HUES48 (cell line): ENCODE measurements at regions not wholly inside any gene's neighbourhood (a gene's known extent, or its start where the extent isn't known, plus 50 kb on each side); places are given as distances from the start of the nearest gene placed in this dataset.

Experiments
- H3K27ac ChIP-seq: one replicate; pipeline ENCODE4 v1.7.0; 2013; ENCODE audit warnings: low read depth, low read length, inconsistent platforms
- H3K27me3 ChIP-seq: 2 replicates; pipeline ENCODE4 v1.6.1; 2013; ENCODE audit warnings: mild to moderate bottlenecking, low read length; ENCODE audit not compliant: control insufficient read depth, insufficient read depth
- H3K36me3 ChIP-seq: 2 replicates; pipeline ENCODE4 v1.6.1; 2013; ENCODE audit warnings: low read length; ENCODE audit not compliant: control insufficient read depth, insufficient read depth
- H3K4me1 ChIP-seq: 2 replicates; pipeline ENCODE4 v1.6.1; 2013; ENCODE audit warnings: mild to moderate bottlenecking, low read length; ENCODE audit not compliant: control insufficient read depth, insufficient read depth
- H3K4me3 ChIP-seq: 2 replicates; pipeline ENCODE4 v1.5.1; 2013; ENCODE audit warnings: mild to moderate bottlenecking, low read depth, low read length
- H3K9ac ChIP-seq: 2 replicates; pipeline ENCODE4 v1.6.1; 2013; ENCODE audit warnings: mild to moderate bottlenecking, low read depth, low read length, moderate library complexity
- H3K9me3 ChIP-seq: 2 replicates; pipeline ENCODE4 v1.6.1; 2013; ENCODE audit warnings: low read length; ENCODE audit not compliant: control insufficient read depth, insufficient read depth

DNA sequence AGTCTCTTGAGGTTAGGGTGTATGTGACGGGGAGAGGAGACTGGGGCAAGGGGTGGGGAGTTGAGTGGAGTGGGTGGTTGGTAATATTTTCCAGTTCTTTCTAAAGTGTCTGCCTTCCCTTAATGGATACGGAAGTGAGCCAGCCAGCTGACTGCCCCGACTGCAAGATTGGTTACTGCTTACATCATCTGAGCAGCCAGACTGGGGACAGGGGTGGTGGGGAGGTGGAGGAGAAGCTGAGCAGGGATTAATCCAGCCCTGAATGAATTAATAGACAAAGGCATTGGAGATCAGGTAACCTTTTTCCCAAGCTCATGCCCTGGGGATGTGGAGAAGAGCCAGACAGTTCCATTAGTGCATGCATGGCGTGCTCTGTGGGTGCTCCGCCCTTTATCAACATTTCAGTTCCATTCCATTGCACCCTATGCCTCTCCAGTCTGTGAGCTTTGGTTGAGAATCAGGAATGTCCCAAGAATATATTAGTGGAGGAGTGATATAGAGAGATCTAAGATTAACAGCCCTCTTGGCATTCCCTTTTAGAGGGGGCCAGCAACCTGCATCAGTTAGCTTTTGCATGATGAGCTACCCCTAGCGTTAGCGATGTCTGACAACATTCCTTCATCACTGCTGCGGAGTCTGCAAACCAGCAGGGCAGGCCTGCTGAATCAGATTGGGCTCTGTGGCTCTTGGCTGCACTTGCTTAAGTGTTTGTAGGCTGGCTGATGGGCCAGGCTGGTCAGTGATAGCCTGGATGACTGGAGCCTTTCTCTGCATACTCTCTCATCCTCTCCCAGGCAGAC is 67.4 kb downstream of the TNP1 start:
- Histone ChIP-seq H3K9ac (no peak overlapping the region), H3K4me3 (no peak overlapping the region), H3K4me1 (peaks cover 8% of the 10 kb centered on the region), H3K36me3 (no peaks in the 10 kb centered on the region), H3K9me3 (no peaks in the 10 kb centered on the region), H3K27ac (no peak overlapping the region), H3K27me3 (no peaks in the 10 kb centered on the region)

- no peaks in the 10 kb centered on the region for H3K36me3 ChIP-seq
- no peak overlapping the region for H3K4me3 ChIP-seq
- no peak overlapping the region for H3K9ac ChIP-seq
- no peak overlapping the region for H3K27ac ChIP-seq
- H3K4me1 ChIP-seq = peaks cover 8% of the 10 kb centered on the region
- H3K9me3 ChIP-seq = no peaks in the 10 kb centered on the region
- H3K27me3 ChIP-seq = no peaks in the 10 kb centered on the region
Observed at GRCh38 chr2:216791303-216791702, 68.6 kb downstream of the TNP1 start.

GRCh38 chr2:216789081-216789480 is 70.8 kb downstream of the TNP1 start:
- Histone ChIP-seq H3K4me3 (no peak overlapping the region), H3K9me3 (no peaks in the 10 kb centered on the region), H3K27me3 (no peaks in the 10 kb centered on the region), H3K36me3 (no peaks in the 10 kb centered on the region), H3K4me1 (peaks cover 8% of the 10 kb centered on the region), H3K27ac (no peak overlapping the region), H3K9ac (no peak overlapping the region)

DNA sequence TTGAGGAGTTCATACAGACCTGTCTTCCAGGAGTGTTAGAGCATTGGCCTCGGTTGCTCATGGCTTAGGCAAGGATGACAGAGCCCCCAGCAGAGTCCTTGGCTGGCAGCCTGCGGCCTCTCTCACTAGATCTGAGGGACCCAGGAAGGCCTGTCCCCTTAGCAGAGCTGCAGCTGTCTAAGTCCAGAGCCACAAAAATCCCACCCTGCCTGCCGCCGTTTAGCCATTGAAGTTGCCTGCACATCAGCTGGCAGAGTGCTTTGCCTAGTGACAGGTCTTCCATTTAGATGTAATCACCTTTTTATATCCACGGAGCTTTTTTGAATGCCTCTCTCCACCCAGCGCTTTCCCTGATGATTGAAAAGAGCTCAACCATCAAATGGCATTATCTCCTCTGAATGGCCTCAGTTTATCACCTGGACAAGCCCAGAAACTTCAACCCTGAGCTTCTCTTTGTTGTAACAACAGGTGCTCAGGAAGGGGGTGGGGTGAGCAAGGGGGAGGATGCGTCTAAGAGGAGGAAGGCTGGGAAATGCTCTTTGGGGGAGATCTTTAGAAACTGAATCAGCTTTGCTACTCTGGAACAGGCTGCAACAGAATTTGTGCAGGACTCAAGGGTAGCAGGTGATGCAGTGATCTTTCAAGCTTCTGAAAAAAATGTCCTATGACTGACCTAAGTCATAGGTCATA is 71.9 kb downstream of the TNP1 start:
- Histone ChIP-seq H3K27me3 (no peaks in the 10 kb centered on the region), H3K36me3 (no peaks in the 10 kb centered on the region), H3K4me3 (no peak overlapping the region), H3K4me1 (peaks cover 8% of the 10 kb centered on the region), H3K9ac (no peak overlapping the region), H3K27ac (no peak overlapping the region), H3K9me3 (no peaks in the 10 kb centered on the region)

DNA sequence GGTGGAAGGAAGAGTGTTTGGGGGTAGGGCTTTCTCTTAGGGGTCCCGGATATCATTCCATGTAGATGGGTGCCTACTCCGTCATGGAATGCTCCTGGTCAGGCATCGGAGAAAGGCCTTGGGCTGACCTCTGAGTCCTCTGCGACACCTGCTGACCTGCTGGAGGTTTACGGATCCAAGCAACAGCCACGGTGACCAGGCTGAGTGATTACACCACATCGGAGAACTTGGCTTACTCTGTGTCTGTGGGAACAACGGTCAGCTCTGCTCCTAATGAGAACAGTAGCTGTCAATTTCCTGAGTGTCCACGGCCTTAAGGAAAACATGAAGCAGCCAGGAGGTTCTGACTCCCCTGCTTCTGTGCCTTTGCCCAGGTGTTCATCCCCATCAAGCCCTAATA is 73.2 kb downstream of the TNP1 start:
- Histone ChIP-seq H3K9me3 (no peaks in the 10 kb centered on the region), H3K27ac (no peak overlapping the region), H3K4me1 (peaks cover 8% of the 10 kb centered on the region), H3K27me3 (no peaks in the 10 kb centered on the region), H3K9ac (no peak overlapping the region), H3K36me3 (no peaks in the 10 kb centered on the region), H3K4me3 (no peak overlapping the region)

- Histone ChIP-seq H3K4me1 (peaks cover 8% of the 10 kb centered on the region), H3K27me3 (no peaks in the 10 kb centered on the region), H3K36me3 (no peaks in the 10 kb centered on the region), H3K27ac (no peak overlapping the region), H3K9me3 (no peaks in the 10 kb centered on the region), H3K4me3 (no peak overlapping the region), H3K9ac (no peak overlapping the region)
Observed at GRCh38 chr2:216784456-216784855, 75.4 kb downstream of the TNP1 start.

GRCh38 chr2:216781709-216782108 is 78.2 kb downstream of the TNP1 start:
- Histone ChIP-seq H3K36me3 (no peaks in the 10 kb centered on the region), H3K9me3 (no peaks in the 10 kb centered on the region), H3K9ac (no peak overlapping the region)

GRCh38 chr2:216780843-216781242 is 79.0 kb downstream of the TNP1 start:
- H3K27me3 ChIP-seq = no peaks in the 10 kb centered on the region

More at GRCh38 chr2:216781709-216782108, 78.2 kb downstream of the TNP1 start:
- Histone ChIP-seq H3K27me3 (no peaks in the 10 kb centered on the region), H3K4me1 (peaks cover under 1% of the 10 kb centered on the region; the same call in 1 of the 2 replicates), H3K27ac (no peak overlapping the region), H3K4me3 (no peak overlapping the region)

GRCh38 chr2:216777637-216778273 is 82.1 kb downstream of the TNP1 start:
- Histone ChIP-seq H3K27ac (no peak overlapping the region), H3K9ac (no peak overlapping the region), H3K27me3 (no peaks in the 10 kb centered on the region), H3K4me1 (peaks cover 8% of the 10 kb centered on the region), H3K36me3 (no peaks in the 10 kb centered on the region), H3K4me3 (no peak overlapping the region), H3K9me3 (no peaks in the 10 kb centered on the region)

More at GRCh38 chr2:216780843-216781242, 79.0 kb downstream of the TNP1 start:
- H3K4me3 ChIP-seq = no peak overlapping the region
- no peaks in the 10 kb centered on the region for H3K9me3 ChIP-seq
- H3K9ac ChIP-seq = no peak overlapping the region
- H3K36me3 ChIP-seq = no peaks in the 10 kb centered on the region
- no peak overlapping the region for H3K27ac ChIP-seq
- H3K4me1 ChIP-seq = peaks cover 8% of the 10 kb centered on the region

DNA sequence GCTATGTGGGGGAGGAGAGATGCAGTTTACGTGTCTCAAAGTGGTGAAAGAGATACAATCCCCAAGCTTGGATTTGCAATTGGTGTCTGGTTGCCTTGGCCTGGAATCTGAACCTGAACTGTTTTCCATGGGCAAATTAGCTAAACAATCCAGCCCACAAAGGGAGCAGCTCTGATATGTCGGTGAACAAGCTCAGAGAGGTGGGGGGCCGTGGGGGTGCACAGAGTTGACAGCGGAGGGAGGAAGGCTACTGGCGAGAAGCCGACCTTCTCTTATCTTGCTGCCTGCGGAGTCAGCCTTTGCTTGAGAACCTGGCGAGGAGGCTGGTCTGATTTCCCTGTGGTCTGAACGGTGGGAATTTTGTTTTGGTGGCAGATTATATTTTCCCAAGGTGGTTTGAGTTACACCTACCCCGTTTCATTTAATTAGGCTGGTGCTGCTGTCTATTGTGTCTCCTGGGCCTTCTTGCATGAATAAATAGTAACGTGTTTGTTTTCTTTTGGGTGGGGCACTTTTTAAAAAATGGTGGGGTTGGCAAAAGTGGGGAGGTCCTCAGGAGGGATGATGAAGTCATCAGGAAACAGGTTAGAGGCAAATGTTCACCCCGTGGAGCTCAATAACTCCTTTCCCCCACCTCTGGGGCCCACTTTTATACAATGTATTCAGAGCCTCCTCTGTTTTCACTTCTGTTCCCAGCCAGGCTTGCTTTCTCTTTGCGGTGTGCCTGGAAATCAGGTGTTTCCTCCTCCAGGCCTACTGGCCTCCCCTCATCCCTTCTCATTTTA is 80.9 kb upstream of the IGFBP5 start:
- Histone ChIP-seq H3K36me3 (no peaks in the 10 kb centered on the region), H3K27me3 (no peaks in the 10 kb centered on the region), H3K4me1 (peaks cover 8% of the 10 kb centered on the region), H3K4me3 (no peak overlapping the region), H3K9me3 (no peaks in the 10 kb centered on the region), H3K9ac (no peak overlapping the region), H3K27ac (no peak overlapping the region)
